Brain microvascular endothelial cell (primary cell): ENCODE measurements at regions not wholly inside any gene's neighbourhood (a gene's known extent, or its start where the extent isn't known, plus 50 kb on each side); places are given as distances from the start of the nearest gene placed in this dataset.

Experiments
- DNase-seq: peaks from one replicate; pipeline ENCODE4 v3.0.0-alpha.2; 2020
- H3K27ac ChIP-seq: fragments of 250-450 bp; sonication (Bioruptor Pico); 2 replicates; pipeline ENCODE4 v1.5.1; 2020; ENCODE audit warnings: mild to moderate bottlenecking, moderate library complexity
- H3K27me3 ChIP-seq: fragments of 250-450 bp; sonication (Bioruptor Pico); replicated peaks from 2 replicates; pipeline ENCODE4 v1.5.1; 2020; ENCODE audit warnings: mild to moderate bottlenecking
- H3K36me3 ChIP-seq: fragments of 250-450 bp; sonication (Bioruptor Pico); replicated peaks from 2 replicates; pipeline ENCODE4 v1.5.1; 2020; ENCODE audit warnings: mild to moderate bottlenecking
- H3K4me3 ChIP-seq: 2 replicates; pipeline ENCODE4 v1.5.1; 2011; ENCODE audit warnings: low read depth, mild to moderate bottlenecking, control low read depth, low read length, moderate library complexity
- CTCF ChIP-seq: IDR thresholded peaks from 2 replicates; pipeline ENCODE4 v1.5.1; 2011; ENCODE audit warnings: low read depth, mild to moderate bottlenecking, moderate library complexity, low read length, control low read depth, inconsistent platforms; ENCODE audit errors: missing control alignments
- in situ Hi-C: cut with HindIII; loops from 2 replicates; pipeline ENCODE4 v1.10.0; 2017; ENCODE audit warnings: low sequenced_read_pairs, low pct_ligation_motif_present

DNA sequence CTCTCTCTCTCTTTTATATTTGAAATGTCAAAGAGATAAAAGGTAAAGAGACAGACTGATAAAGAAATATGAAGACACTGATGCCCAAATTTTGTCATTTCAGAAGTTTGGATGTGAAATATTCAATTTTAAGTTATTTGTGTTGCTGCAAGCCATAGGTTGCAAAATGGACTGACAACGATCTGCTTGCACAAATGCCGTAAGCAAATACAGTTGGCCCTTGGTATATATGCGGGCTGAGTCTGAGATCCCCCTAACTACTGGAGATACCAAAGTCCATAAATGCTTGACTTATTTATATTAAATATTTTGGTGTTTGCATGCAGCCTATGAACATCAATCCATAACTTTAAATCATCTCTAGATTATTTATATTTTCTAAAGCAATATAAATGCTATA, 1459.1 kb upstream of the ALCAM start:
- Histone ChIP-seq H3K27me3 (no peaks in the 10 kb centered on the region), H3K4me3 (no peak overlapping the region), H3K36me3 (no peaks in the 10 kb centered on the region), H3K27ac (no peak overlapping the region)
- TF ChIP-seq CTCF, result no peak
- no peak for DNase-seq
- in situ Hi-C loops, result no loop called here

DNA sequence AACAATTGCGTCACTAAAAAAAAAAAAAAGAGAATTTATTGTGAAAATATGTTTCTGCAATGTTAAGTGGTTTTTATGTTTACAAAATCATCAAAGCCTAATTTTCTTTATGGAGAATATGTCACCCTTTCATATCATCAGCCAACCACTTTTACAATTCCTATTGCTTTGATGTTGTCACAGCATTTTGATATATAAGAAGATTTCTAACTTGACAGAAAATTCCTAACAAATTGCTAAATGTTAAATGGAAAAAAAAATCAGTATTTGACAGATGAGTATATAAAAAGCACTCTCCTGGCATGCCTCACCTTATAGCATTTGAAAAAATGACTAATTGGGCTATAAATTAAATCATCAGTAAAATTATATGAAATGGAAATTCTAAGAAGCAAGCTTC, 1457.3 kb upstream of the ALCAM start:
- in situ Hi-C loops, result no loop called here
- DNase-seq, result no peak
- Histone ChIP-seq H3K36me3 (no peaks in the 10 kb centered on the region), H3K4me3 (no peak overlapping the region), H3K27ac (no peak overlapping the region), H3K27me3 (no peaks in the 10 kb centered on the region)
- TF ChIP-seq CTCF, result no peak

GRCh38 chr3:103918336-103918735, 1448.4 kb upstream of the ALCAM start:
- Histone ChIP-seq H3K4me3 (no peak overlapping the region), H3K27ac (no peak overlapping the region), H3K27me3 (no peaks in the 10 kb centered on the region), H3K36me3 (no peaks in the 10 kb centered on the region)
- DNase-seq, result no peak
- in situ Hi-C loops, result no loop called here
- no peak for TF ChIP-seq CTCF

DNA sequence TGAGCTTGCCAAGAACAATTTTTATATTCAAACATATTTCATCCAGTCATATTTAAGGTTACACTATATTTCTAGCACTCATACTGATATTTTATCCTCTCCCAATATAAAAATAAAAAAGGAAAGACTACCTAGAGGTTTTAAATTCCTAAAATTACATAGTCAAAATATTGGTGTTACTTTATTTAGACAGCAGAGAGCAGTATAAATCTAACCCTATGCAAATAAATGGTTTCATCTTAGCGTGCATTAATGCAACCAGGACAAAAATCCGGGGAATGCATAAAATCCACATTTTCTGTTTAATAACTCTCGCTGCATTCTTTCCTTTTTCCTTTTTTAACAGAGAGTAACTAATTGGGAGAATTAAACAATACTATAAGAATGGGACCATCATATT, 1447.4 kb upstream of the ALCAM start:
- no peak for DNase-seq
- no peaks in the 10 kb centered on the region for H3K27me3 ChIP-seq
- in situ Hi-C loops, result no loop called here
- no peak overlapping the region for H3K27ac ChIP-seq
- no peaks in the 10 kb centered on the region for H3K36me3 ChIP-seq
- TF ChIP-seq CTCF, result no peak
- H3K4me3 ChIP-seq, result no peak overlapping the region

DNA sequence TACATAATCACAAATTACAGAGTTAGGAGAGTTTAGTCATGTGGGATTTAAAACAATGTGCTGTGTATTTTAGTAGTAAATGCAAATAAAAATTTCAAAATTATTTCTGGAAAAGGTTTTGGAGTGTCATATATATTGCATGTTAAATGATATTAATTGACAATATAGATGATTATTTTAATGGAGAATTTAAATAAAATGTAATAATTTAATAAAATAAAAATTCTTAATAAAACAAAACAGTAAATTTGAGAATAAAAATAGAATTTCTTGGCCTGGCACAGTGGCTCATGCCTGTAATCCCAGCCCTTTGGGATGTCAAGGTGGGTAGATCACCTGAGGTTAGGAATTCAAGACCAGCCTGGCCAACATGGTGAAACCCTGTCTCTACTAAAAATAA, 1442.8 kb upstream of the ALCAM start:
- in situ Hi-C loops, result no loop called here
- no peak overlapping the region for H3K27ac ChIP-seq
- DNase-seq, result no peak
- no peaks in the 10 kb centered on the region for H3K36me3 ChIP-seq
- no peak overlapping the region for H3K4me3 ChIP-seq
- TF ChIP-seq CTCF, result no peak
- no peaks in the 10 kb centered on the region for H3K27me3 ChIP-seq

DNA sequence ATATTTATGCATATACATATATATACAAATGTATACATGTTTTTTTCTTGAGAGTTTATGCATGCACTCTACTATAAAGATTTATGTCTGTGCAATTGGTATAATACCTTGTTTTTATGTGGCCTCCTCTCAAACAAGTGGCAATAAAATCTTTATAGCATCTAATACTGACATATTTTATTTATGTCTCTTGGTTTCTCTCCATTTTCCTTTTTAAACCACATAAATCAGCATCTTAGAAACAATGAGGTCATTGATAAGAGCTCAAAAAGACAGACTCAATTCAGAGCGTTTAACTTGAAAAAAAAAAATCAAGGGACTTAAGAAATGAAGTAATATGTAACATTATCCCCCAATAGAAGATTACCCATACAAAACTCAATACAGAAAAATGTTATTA, 1442.2 kb upstream of the ALCAM start:
- in situ Hi-C loops, result no loop called here
- no peak for TF ChIP-seq CTCF
- no peak overlapping the region for H3K4me3 ChIP-seq
- no peaks in the 10 kb centered on the region for H3K27me3 ChIP-seq
- H3K36me3 ChIP-seq, result no peaks in the 10 kb centered on the region
- DNase-seq, result no peak
- no peak overlapping the region for H3K27ac ChIP-seq
